ENCODE measurements at regions not wholly inside any gene's neighbourhood (a gene's known extent, or its start where the extent isn't known, plus 50 kb on each side); places are given as distances from the start of the nearest gene placed in this dataset.
"Not testable (repeated sequence)": the region's sequence is repeated elsewhere in the genome, so short reads cannot be mapped to it uniquely, and the experiment has no call there.

GRCh38 chr13:55660264-55660663 is 1480.5 kb upstream of the PRR20A start:
- TF ChIP-seq EP300 (conservative IDR thresholded peaks at IDR 0.05; ENCODE audit: poor library complexity, severe bottlenecking); EZH2 (IDR thresholded peaks at IDR 0.05; ENCODE audit: borderline replicate concordance, insufficient read depth, low read length, poor library complexity, severe bottlenecking); RAD21 (conservative IDR thresholded peaks at IDR 0.05); POLR2AphosphoS5 (IDR thresholded peaks at IDR 0.05); TAF1 (IDR thresholded peaks at IDR 0.05; ENCODE audit: low read depth); SMC3 (conservative IDR thresholded peaks at IDR 0.05; ENCODE audit: poor library complexity): not testable (repeated sequence)
- TF ChIP-seq, protein P1, sequence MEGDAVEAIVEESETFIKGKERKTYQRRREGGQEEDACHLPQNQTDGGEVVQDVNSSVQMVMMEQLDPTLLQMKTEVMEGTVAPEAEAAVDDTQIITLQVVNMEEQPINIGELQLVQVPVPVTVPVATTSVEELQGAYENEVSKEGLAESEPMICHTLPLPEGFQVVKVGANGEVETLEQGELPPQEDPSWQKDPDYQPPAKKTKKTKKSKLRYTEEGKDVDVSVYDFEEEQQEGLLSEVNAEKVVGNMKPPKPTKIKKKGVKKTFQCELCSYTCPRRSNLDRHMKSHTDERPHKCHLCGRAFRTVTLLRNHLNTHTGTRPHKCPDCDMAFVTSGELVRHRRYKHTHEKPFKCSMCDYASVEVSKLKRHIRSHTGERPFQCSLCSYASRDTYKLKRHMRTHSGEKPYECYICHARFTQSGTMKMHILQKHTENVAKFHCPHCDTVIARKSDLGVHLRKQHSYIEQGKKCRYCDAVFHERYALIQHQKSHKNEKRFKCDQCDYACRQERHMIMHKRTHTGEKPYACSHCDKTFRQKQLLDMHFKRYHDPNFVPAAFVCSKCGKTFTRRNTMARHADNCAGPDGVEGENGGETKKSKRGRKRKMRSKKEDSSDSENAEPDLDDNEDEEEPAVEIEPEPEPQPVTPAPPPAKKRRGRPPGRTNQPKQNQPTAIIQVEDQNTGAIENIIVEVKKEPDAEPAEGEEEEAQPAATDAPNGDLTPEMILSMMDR (IDR thresholded peaks at IDR 0.05; ENCODE audit: poor library complexity, severe bottlenecking) = not testable (repeated sequence)
- TF ChIP-seq, protein P2, sequence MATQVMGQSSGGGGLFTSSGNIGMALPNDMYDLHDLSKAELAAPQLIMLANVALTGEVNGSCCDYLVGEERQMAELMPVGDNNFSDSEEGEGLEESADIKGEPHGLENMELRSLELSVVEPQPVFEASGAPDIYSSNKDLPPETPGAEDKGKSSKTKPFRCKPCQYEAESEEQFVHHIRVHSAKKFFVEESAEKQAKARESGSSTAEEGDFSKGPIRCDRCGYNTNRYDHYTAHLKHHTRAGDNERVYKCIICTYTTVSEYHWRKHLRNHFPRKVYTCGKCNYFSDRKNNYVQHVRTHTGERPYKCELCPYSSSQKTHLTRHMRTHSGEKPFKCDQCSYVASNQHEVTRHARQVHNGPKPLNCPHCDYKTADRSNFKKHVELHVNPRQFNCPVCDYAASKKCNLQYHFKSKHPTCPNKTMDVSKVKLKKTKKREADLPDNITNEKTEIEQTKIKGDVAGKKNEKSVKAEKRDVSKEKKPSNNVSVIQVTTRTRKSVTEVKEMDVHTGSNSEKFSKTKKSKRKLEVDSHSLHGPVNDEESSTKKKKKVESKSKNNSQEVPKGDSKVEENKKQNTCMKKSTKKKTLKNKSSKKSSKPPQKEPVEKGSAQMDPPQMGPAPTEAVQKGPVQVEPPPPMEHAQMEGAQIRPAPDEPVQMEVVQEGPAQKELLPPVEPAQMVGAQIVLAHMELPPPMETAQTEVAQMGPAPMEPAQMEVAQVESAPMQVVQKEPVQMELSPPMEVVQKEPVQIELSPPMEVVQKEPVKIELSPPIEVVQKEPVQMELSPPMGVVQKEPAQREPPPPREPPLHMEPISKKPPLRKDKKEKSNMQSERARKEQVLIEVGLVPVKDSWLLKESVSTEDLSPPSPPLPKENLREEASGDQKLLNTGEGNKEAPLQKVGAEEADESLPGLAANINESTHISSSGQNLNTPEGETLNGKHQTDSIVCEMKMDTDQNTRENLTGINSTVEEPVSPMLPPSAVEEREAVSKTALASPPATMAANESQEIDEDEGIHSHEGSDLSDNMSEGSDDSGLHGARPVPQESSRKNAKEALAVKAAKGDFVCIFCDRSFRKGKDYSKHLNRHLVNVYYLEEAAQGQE (IDR thresholded peaks at IDR 0.05; ENCODE audit: borderline replicate concordance) = not testable (repeated sequence)
